ENCODE measurements at regions not wholly inside any gene's neighbourhood (a gene's known extent, or its start where the extent isn't known, plus 50 kb on each side); places are given as distances from the start of the nearest gene placed in this dataset.

GRCh38 chr6:120055071-120055470 is 705.5 kb upstream of the MAN1A1 start:
- no peak for DNase-seq

- DNase-seq, result no peak
Observed at GRCh38 chr6:120039664-120040063, 690.1 kb upstream of the MAN1A1 start.

GRCh38 chr6:120031837-120032236 is 682.3 kb upstream of the MAN1A1 start:
- DNase-seq, result no peak

- DNase-seq, result no peak
Observed at GRCh38 chr6:120026791-120027190, 677.2 kb upstream of the MAN1A1 start.

GRCh38 chr6:120010075-120010474 is 660.5 kb upstream of the MAN1A1 start:
- no peak for DNase-seq

GRCh38 chr6:120005292-120005976 is 655.9 kb upstream of the MAN1A1 start:
- DNase-seq, result no peak

GRCh38 chr6:119986934-119987549 is 637.5 kb upstream of the MAN1A1 start:
- DNase-seq, result no peak

GRCh38 chr6:119985952-119986736 is 636.6 kb upstream of the MAN1A1 start:
- no peak for DNase-seq

- no peak for DNase-seq
Observed at GRCh38 chr6:119980802-119981201, 631.2 kb upstream of the MAN1A1 start.

- DNase-seq, result no peak
Observed at GRCh38 chr6:119979862-119980261, 630.3 kb upstream of the MAN1A1 start.

- no peak for DNase-seq
Observed at GRCh38 chr6:119978274-119978889, 628.8 kb upstream of the MAN1A1 start.

GRCh38 chr6:119974430-119975159 is 625.0 kb upstream of the MAN1A1 start:
- DNase-seq, result no peak

- no peak for DNase-seq
Observed at GRCh38 chr6:119966484-119966883, 616.9 kb upstream of the MAN1A1 start.

- DNase-seq, result no peak
Observed at GRCh38 chr6:119965900-119966299, 616.3 kb upstream of the MAN1A1 start.

GRCh38 chr6:119965008-119965407 is 615.4 kb upstream of the MAN1A1 start:
- DNase-seq, result no peak

GRCh38 chr6:119962505-119962904 is 612.9 kb upstream of the MAN1A1 start:
- DNase-seq, result no peak

- DNase-seq, result no peak
Observed at GRCh38 chr6:119961450-119961849, 611.9 kb upstream of the MAN1A1 start.

- no peak for DNase-seq
Observed at GRCh38 chr6:119960456-119960855, 610.9 kb upstream of the MAN1A1 start.

- no peak for DNase-seq
Observed at GRCh38 chr6:119960036-119960435, 610.5 kb upstream of the MAN1A1 start.

GRCh38 chr6:119957195-119957594 is 607.6 kb upstream of the MAN1A1 start:
- DNase-seq, result no peak

- no peak for DNase-seq
Observed at GRCh38 chr6:119952696-119953095, 603.1 kb upstream of the MAN1A1 start.

- DNase-seq, result no peak
Observed at GRCh38 chr6:119950681-119951080, 601.1 kb upstream of the MAN1A1 start.

All from NCI-H510A (cell line).